ENCODE measurements at regions not wholly inside any gene's neighbourhood (a gene's known extent, or its start where the extent isn't known, plus 50 kb on each side); places are given as distances from the start of the nearest gene placed in this dataset.
A peak's percentile ranks its signal among the peaks of the same experiment; 100 is the strongest.

GRCh38 chr14:104322531-104323366 is 184.4 kb downstream of the KIF26A start:
- Histone ChIP-seq H3K27ac (ENCODE audit: low read depth in 1 of 2, low read length in 2 of 2) (no peak overlapping the region), H3K36me3 (ENCODE audit: insufficient read depth, low read length) (no peaks in the 10 kb centered on the region), H3K9me3 (ENCODE audit: control insufficient read depth in 1 of 2, insufficient read depth in 1 of 2, low read length in 2 of 2) (no peaks in the 10 kb centered on the region), H3K4me3 (ENCODE audit: low read length) (no peak overlapping the region), H3K27me3 (ENCODE audit: control insufficient read depth in 1 of 2, insufficient read depth in 2 of 2, low read length in 2 of 2) (peaks cover 7 to 9% of the 10 kb centered on the region in 2 experiments), H3K4me1 (ENCODE audit: insufficient read depth, low read length) (peaks cover 8% of the 10 kb centered on the region)
- H3K4me1 Mint-ChIP-seq (ENCODE audit: low read depth): no peaks in the 10 kb centered on the region
- H3K27ac Mint-ChIP-seq: no peak overlapping the region
- CTCF ChIA-PET: no interaction called here
- ATAC-seq (ENCODE audit: poor library complexity) (no peak), DNase-seq (peak in 1 of 14 experiments; percentile 21)
- POLR2A ChIA-PET: no interaction called here
- H3K4me3 Mint-ChIP-seq: no peak overlapping the region
- H3K36me3 Mint-ChIP-seq (ENCODE audit: low read depth): no peaks in the 10 kb centered on the region
- intact Hi-C loops (cut with DNase I, micrococcal nuclease): no loop called here
- no peaks in the 10 kb centered on the region for H3K9me3 Mint-ChIP-seq
- TF ChIP-seq CTCF (IDR thresholded peaks at IDR 0.05): no peak
- H3K27me3 Mint-ChIP-seq: peaks cover 9% of the 10 kb centered on the region

GRCh38 chr14:104323551-104324175 is 185.3 kb downstream of the KIF26A start:
- Histone ChIP-seq H3K4me1 (ENCODE audit: insufficient read depth, low read length) (peaks cover 8% of the 10 kb centered on the region), H3K9me3 (ENCODE audit: control insufficient read depth in 1 of 2, insufficient read depth in 1 of 2, low read length in 2 of 2) (peaks cover 0 to 3% of the 10 kb centered on the region in 2 experiments), H3K36me3 (ENCODE audit: insufficient read depth, low read length) (no peaks in the 10 kb centered on the region), H3K27ac (ENCODE audit: low read depth in 1 of 2, low read length in 2 of 2) (no peak overlapping the region), H3K27me3 (ENCODE audit: control insufficient read depth in 1 of 2, insufficient read depth in 2 of 2, low read length in 2 of 2) (peaks cover 7 to 9% of the 10 kb centered on the region in 2 experiments), H3K4me3 (ENCODE audit: low read length) (no peak overlapping the region)
- no peaks in the 10 kb centered on the region for H3K36me3 Mint-ChIP-seq (ENCODE audit: low read depth)
- H3K4me3 Mint-ChIP-seq: no peak overlapping the region
- H3K27me3 Mint-ChIP-seq: peaks cover 9% of the 10 kb centered on the region
- TF ChIP-seq CTCF (IDR thresholded peaks at IDR 0.05): no peak
- no peaks in the 10 kb centered on the region for H3K4me1 Mint-ChIP-seq (ENCODE audit: low read depth)
- POLR2A ChIA-PET: no interaction called here
- ATAC-seq (ENCODE audit: poor library complexity) (no peak), DNase-seq (no peak)
- H3K27ac Mint-ChIP-seq: no peak overlapping the region
- no peaks in the 10 kb centered on the region for H3K9me3 Mint-ChIP-seq
- intact Hi-C loops (cut with DNase I, micrococcal nuclease): no loop called here
- CTCF ChIA-PET: no interaction called here

GRCh38 chr14:104326848-104327247 is 188.5 kb downstream of the KIF26A start:
- Histone ChIP-seq H3K27ac (ENCODE audit: low read depth in 1 of 2, low read length in 2 of 2) (no peak overlapping the region), H3K4me3 (ENCODE audit: low read length) (no peak overlapping the region), H3K36me3 (ENCODE audit: insufficient read depth, low read length) (no peaks in the 10 kb centered on the region), H3K9me3 (ENCODE audit: control insufficient read depth in 1 of 2, insufficient read depth in 1 of 2, low read length in 2 of 2) (peaks cover 10 to 15% of the 10 kb centered on the region in 2 experiments), H3K4me1 (ENCODE audit: insufficient read depth, low read length) (no peaks in the 10 kb centered on the region), H3K27me3 (ENCODE audit: control insufficient read depth in 1 of 2, insufficient read depth in 2 of 2, low read length in 2 of 2) (no peaks in the 10 kb centered on the region)
- ChIA-PET CTCF (no interaction called here), POLR2A (no interaction called here)
- peaks cover 11% of the 10 kb centered on the region for H3K9me3 Mint-ChIP-seq
- no peaks in the 10 kb centered on the region for H3K4me1 Mint-ChIP-seq (ENCODE audit: low read depth)
- H3K4me3 Mint-ChIP-seq: no peak overlapping the region
- ATAC-seq (ENCODE audit: poor library complexity): no peak
- no peak for TF ChIP-seq CTCF (IDR thresholded peaks at IDR 0.05)
- peak in 1 of 14 experiments; percentile 19 for DNase-seq
- intact Hi-C loops (cut with DNase I, micrococcal nuclease): no loop called here
- H3K36me3 Mint-ChIP-seq (ENCODE audit: low read depth): no peaks in the 10 kb centered on the region
- peaks cover 5% of the 10 kb centered on the region for H3K27me3 Mint-ChIP-seq
- H3K27ac Mint-ChIP-seq: no peak overlapping the region
